K562 (cell line): ENCODE measurements at regions not wholly inside any gene's neighbourhood (a gene's known extent, or its start where the extent isn't known, plus 50 kb on each side); places are given as distances from the start of the nearest gene placed in this dataset.

Experiments used
- ATAC-seq: fragments of 200-7000 bp; cut with Tn5 transposase; 3 replicates; pipeline ENCODE4 v1.9.1; 2020; ENCODE audit warnings: moderate library complexity
- BruUV-seq: library from RNA; stranded (reverse); fragments of 400-500 nt; replicated peaks from 2 replicates; lab custom pipeline; 2021; lab: Mats Ljungman, UMichigan
- CTCF ChIA-PET: fragments of 300-600 bp; formaldehyde crosslinking; extraction: SDS; loops from one replicate; lab custom pipeline; 2021; ENCODE audit warnings: low intra/inter-chr PET ratio; lab: Yijun Ruan, JAX
- POLR2A ChIA-PET: fragments of 300-600, 350-650 bp; sonication (Branson Sonifier 250); formaldehyde crosslinking; extraction: SDS; loops from one replicate; lab custom pipeline; 2021; ENCODE audit warnings: antibody characterized with exemption, inconsistent platforms; lab: Yijun Ruan, JAX
- DNase-seq, 4 experiments: peaks; one replicate each; pipeline versions ENCODE4 v3.0.0 to v3.0.0-alpha.2; 2011 to 2018; ENCODE audit warnings: low spot score in 3 of 4, mixed read lengths in 3 of 4; ENCODE audit errors: extremely low read depth in 1 of 4
- FAIRE-seq: peaks from 2 replicates; lab custom pipeline; 2011; peaks lifted over from hg19 to GRCh38; lab: Jason Lieb, UNC
- H2AFZ ChIP-seq: 2 replicates; pipeline ENCODE4 v1.6.0; 2011; ENCODE audit warnings: low read depth, low read length, control low read depth, inconsistent platforms
- H3K27ac ChIP-seq: fragments of 200-600 bp; 3 replicates; pipeline ENCODE4 v1.8.0; 2011; ENCODE audit warnings: low read depth, mild to moderate bottlenecking, control low read depth, inconsistent platforms, low read length, moderate library complexity, mixed read lengths; ENCODE audit errors: extremely low read depth
- H3K27me3 ChIP-seq, 2 experiments: fragments of 300-600 bp in 1 of 2; 2 replicates in 1 of 2; 3 replicates in 1 of 2; pipeline versions ENCODE4 v1.6.0 to v1.8.0; 2011; ENCODE audit warnings: inconsistent platforms in 2 of 2, low read length in 2 of 2, mild to moderate bottlenecking in 1 of 2, mixed read lengths in 1 of 2, moderate library complexity in 1 of 2; ENCODE audit not compliant: control insufficient read depth in 2 of 2, insufficient read depth in 2 of 2
- H3K36me3 ChIP-seq: fragments of 300-600 bp; 3 replicates; pipeline ENCODE4 v1.8.0; 2011; ENCODE audit warnings: mild to moderate bottlenecking, low read length, inconsistent platforms; ENCODE audit not compliant: control insufficient read depth, insufficient read depth
- H3K4me1 ChIP-seq, 2 experiments: fragments of 200-600 bp in 1 of 2; replicated peaks in 1 of 2; 2 replicates in 1 of 2; 3 replicates in 1 of 2; pipeline versions ENCODE4 v1.5.1 to v1.8.0; 2011; ENCODE audit warnings: inconsistent platforms in 2 of 2, low read length in 2 of 2, mild to moderate bottlenecking in 1 of 2, mixed read lengths in 1 of 2, moderate library complexity in 1 of 2; ENCODE audit not compliant: control insufficient read depth in 2 of 2, insufficient read depth in 2 of 2
- H3K4me2 ChIP-seq: 2 replicates; pipeline ENCODE4 v1.6.1; 2011; ENCODE audit warnings: low read length, control low read depth, inconsistent platforms, mixed read lengths; ENCODE audit not compliant: insufficient read depth
- H3K4me3 ChIP-seq: fragments of 200-600 bp; sonication (generic), shearing (Covaris generic); 2 replicates; pipeline ENCODE4 v1.5.1; 2016; ENCODE audit warnings: control low read depth, inconsistent platforms
- H3K79me2 ChIP-seq: fragments of 200-600 bp; 3 replicates; pipeline ENCODE4 v1.8.0; 2011; ENCODE audit warnings: low read length, inconsistent platforms; ENCODE audit not compliant: control insufficient read depth, insufficient read depth
- H3K9ac ChIP-seq, 2 experiments: 2 replicates each; pipeline versions ENCODE4 v1.6.0 to v1.6.1; 2011; ENCODE audit warnings: low read depth in 2 of 2, low read length in 2 of 2, control low read depth in 1 of 2, inconsistent platforms in 1 of 2, mild to moderate bottlenecking in 1 of 2, mixed read lengths in 1 of 2; ENCODE audit not compliant: insufficient read depth in 1 of 2
- H3K9me1 ChIP-seq: one replicate; pipeline ENCODE4 v1.6.0; 2011; ENCODE audit warnings: inconsistent platforms, mild to moderate bottlenecking, low read length, moderate library complexity; ENCODE audit not compliant: control insufficient read depth, insufficient read depth
- H3K9me3 ChIP-seq: replicated peaks from 2 replicates; pipeline ENCODE4 v1.5.1; 2011; ENCODE audit warnings: low read depth, low read length, inconsistent platforms; ENCODE audit not compliant: control insufficient read depth, insufficient read depth
- H4K20me1 ChIP-seq: replicated peaks from 2 replicates; pipeline ENCODE4 v1.6.1; 2011; ENCODE audit warnings: low read length, inconsistent platforms, mixed read lengths; ENCODE audit not compliant: control insufficient read depth, insufficient read depth
- ARHGAP35 ChIP-seq: fragments of 450-650 bp; IDR thresholded peaks from 2 replicates; pipeline ENCODE4 v1.6.1; 2018; ENCODE audit not compliant: partially characterized antibody
- FOXM1 ChIP-seq, 2 experiments: fragments of 450-650 bp in 1 of 2; sonication (generic) in 1 of 2; formaldehyde crosslinking in 1 of 2; IDR thresholded peaks; 2 replicates each; pipeline versions ENCODE4 v1.6.1 to v1.9.0; 2017 to 2022; ENCODE audit warnings: low read depth in 2 of 2, mild to moderate bottlenecking in 2 of 2, missing genetic modification reagents in 1 of 2, moderate library complexity in 1 of 2
- GTF2F1 ChIP-seq: IDR thresholded peaks from 2 replicates; pipeline ENCODE4 v1.6.1; 2011; ENCODE audit warnings: low read depth, low read length, improper control_type of control experiment
- RBM15 ChIP-seq: fragments of 200-400 bp; formaldehyde crosslinking; IDR thresholded peaks from 2 replicates; pipeline ENCODE4 v1.6.1; 2018; ENCODE audit warnings: mild to moderate bottlenecking, low read length, moderate library complexity; ENCODE audit not compliant: insufficient read depth
- SRSF7 ChIP-seq: fragments of 200-400 bp; formaldehyde crosslinking; optimal IDR thresholded peaks from 2 replicates; pipeline ENCODE3; 2017; ENCODE audit warnings: mild to moderate bottlenecking, low read depth, low read length
- WGBS: fragments of 100-300 bp; shearing (Covaris generic); methylation state at CpG from one replicate; pipeline ENCODE4 v1.1.6; 2016; ENCODE audit warnings: low coverage, mixed read lengths; ENCODE audit not compliant: insufficient coverage; ENCODE audit errors: missing lambda C conversion rate; 5-methylcytosine and 5-hydroxymethylcytosine counted together
- in situ Hi-C: fragments of 300-500 bp; cut with MboI; formaldehyde crosslinking; loops from 4 replicates; pipeline ENCODE4 v1.15.0; 2018; ENCODE audit warnings: inconsistent platforms, mixed read lengths
- intact Hi-C: fragments of 100-400 bp; cut with micrococcal nuclease; formaldehyde crosslinking; loops from 2 replicates; pipeline ENCODE4 v1.14.2; 2022
- TF ChIP-seq, protein P1 (sequence below): fragments of 450-650 bp; IDR thresholded peaks from 2 replicates; pipeline ENCODE4 v1.6.1; 2016; ENCODE audit warnings: low read depth
- TF ChIP-seq, protein P2 (sequence below): sonication (generic); formaldehyde crosslinking; IDR thresholded peaks from 2 replicates; pipeline ENCODE4 v1.8.1; 2023; ENCODE audit warnings: mild to moderate bottlenecking, missing genetic modification reagents
- TF ChIP-seq, protein P3 (sequence below): fragments of 450-650 bp; IDR thresholded peaks from 2 replicates; pipeline ENCODE4 v1.6.1; 2017; ENCODE audit warnings: antibody characterized with exemption

DNA sequence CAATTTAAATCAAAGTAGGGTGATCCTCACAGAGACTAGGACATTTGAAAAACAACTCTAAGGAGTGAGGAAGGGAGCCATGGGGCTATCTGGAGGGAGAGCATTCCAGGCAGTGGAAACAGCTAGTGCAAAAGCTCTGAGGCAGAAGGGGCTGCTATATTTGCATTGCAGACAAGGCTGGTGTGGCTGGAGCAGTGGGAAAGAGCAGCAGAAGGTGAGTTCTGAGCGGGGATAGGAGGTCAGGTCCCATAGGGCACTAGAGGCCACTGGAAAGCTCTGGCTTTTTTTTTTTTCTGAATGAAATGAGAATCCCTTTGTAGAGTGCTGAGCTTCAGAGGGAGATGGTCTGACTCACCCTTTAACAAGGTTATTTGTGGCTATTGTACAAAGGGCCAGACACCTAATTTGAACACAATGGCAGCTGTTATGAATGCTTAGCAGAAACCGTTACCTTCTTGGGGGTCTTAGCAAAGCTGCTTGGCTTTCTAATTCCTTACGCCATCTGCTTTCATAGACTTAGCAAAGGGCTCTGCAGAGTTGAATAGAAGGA is 291.6 kb downstream of the BUD13 start:
- TF ChIP-seq ARHGAP35 (no peak), SRSF7 (no peak), FOXM1 (IDR thresholded peaks at IDR 0.05; ENCODE audit: low read depth) (no peak), FOXM1 (CRISPR knock-in tag; IDR thresholded peaks at IDR 0.05; ENCODE audit: low read depth) (no peak), GTF2F1 (no peak), RBM15 (no peak)
- TF ChIP-seq, protein P1, sequence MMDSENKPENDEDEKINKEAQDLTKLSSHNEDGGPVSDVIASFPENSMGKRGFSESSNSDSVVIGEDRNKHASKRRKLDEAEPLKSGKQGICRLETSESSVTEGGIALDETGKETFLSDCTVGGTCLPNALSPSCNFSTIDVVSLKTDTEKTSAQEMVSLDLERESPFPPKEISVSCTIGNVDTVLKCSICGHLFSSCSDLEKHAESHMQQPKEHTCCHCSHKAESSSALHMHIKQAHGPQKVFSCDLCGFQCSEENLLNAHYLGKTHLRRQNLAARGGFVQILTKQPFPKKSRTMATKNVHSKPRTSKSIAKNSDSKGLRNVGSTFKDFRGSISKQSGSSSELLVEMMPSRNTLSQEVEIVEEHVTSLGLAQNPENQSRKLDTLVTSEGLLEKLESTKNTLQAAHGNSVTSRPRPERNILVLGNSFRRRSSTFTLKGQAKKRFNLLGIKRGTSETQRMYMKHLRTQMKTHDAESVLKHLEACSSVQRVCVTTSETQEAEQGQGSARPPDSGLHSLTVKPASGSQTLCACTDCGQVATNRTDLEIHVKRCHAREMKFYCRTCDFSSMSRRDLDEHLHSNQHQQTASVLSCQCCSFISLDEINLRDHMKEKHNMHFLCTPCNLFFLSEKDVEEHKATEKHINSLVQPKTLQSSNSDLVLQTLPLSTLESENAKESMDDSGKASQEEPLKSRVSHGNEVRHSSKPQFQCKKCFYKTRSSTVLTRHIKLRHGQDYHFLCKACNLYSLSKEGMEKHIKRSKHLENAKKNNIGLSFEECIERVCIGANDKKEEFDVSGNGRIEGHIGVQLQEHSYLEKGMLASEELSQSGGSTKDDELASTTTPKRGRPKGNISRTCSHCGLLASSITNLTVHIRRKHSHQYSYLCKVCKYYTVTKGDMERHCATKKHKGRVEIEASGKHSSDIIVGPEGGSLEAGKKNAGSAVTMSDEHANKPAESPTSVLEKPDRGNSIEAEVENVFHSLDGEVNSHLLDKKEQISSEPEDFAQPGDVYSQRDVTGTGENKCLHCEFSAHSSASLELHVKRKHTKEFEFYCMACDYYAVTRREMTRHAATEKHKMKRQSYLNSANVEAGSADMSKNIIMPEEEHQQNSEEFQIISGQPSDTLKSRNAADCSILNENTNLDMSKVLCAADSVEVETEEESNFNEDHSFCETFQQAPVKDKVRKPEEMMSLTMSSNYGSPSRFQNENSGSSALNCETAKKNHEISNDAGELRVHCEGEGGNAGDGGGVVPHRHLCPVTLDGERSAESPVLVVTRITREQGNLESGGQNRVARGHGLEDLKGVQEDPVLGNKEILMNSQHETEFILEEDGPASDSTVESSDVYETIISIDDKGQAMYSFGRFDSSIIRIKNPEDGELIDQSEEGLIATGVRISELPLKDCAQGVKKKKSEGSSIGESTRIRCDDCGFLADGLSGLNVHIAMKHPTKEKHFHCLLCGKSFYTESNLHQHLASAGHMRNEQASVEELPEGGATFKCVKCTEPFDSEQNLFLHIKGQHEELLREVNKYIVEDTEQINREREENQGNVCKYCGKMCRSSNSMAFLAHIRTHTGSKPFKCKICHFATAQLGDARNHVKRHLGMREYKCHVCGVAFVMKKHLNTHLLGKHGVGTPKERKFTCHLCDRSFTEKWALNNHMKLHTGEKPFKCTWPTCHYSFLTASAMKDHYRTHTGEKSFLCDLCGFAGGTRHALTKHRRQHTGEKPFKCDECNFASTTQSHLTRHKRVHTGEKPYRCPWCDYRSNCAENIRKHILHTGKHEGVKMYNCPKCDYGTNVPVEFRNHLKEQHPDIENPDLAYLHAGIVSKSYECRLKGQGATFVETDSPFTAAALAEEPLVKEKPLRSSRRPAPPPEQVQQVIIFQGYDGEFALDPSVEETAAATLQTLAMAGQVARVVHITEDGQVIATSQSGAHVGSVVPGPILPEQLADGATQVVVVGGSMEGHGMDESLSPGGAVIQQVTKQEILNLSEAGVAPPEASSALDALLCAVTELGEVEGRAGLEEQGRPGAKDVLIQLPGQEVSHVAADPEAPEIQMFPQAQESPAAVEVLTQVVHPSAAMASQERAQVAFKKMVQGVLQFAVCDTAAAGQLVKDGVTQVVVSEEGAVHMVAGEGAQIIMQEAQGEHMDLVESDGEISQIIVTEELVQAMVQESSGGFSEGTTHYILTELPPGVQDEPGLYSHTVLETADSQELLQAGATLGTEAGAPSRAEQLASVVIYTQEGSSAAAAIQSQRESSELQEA = no peak
- TF ChIP-seq, protein P2, sequence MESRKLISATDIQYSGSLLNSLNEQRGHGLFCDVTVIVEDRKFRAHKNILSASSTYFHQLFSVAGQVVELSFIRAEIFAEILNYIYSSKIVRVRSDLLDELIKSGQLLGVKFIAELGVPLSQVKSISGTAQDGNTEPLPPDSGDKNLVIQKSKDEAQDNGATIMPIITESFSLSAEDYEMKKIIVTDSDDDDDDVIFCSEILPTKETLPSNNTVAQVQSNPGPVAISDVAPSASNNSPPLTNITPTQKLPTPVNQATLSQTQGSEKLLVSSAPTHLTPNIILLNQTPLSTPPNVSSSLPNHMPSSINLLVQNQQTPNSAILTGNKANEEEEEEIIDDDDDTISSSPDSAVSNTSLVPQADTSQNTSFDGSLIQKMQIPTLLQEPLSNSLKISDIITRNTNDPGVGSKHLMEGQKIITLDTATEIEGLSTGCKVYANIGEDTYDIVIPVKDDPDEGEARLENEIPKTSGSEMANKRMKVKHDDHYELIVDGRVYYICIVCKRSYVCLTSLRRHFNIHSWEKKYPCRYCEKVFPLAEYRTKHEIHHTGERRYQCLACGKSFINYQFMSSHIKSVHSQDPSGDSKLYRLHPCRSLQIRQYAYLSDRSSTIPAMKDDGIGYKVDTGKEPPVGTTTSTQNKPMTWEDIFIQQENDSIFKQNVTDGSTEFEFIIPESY = no peak
- TF ChIP-seq, protein P3, sequence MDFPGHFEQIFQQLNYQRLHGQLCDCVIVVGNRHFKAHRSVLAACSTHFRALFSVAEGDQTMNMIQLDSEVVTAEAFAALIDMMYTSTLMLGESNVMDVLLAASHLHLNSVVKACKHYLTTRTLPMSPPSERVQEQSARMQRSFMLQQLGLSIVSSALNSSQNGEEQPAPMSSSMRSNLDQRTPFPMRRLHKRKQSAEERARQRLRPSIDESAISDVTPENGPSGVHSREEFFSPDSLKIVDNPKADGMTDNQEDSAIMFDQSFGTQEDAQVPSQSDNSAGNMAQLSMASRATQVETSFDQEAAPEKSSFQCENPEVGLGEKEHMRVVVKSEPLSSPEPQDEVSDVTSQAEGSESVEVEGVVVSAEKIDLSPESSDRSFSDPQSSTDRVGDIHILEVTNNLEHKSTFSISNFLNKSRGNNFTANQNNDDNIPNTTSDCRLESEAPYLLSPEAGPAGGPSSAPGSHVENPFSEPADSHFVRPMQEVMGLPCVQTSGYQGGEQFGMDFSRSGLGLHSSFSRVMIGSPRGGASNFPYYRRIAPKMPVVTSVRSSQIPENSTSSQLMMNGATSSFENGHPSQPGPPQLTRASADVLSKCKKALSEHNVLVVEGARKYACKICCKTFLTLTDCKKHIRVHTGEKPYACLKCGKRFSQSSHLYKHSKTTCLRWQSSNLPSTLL = no peak
- Histone ChIP-seq H3K9me1 (no peaks in the 10 kb centered on the region), H3K4me2 (no peak overlapping the region), H3K9ac (no peak overlapping the region), H3K9me3 (no peaks in the 10 kb centered on the region), H3K27ac (no peak overlapping the region), H3K79me2 (no peaks in the 10 kb centered on the region), H2AFZ (no peak overlapping the region), H3K4me1 (no peaks in the 10 kb centered on the region), H4K20me1 (peaks cover 5% of the 10 kb centered on the region; the same call in 1 of the 2 replicates), H3K4me3 (no peak overlapping the region), H3K36me3 (no peaks in the 10 kb centered on the region), H3K27me3 (no peaks in the 10 kb centered on the region; a peak in 1 of 5 replicates)
- FAIRE-seq (no peak), ATAC-seq (no peak), DNase-seq (no peak)
- CTCF ChIA-PET = no interaction called here
- 4% methylated on average over 3 of the region's 3 CpGs for WGBS
- in situ Hi-C loops = no loop called here
- BruUV-seq = no TSS peak
- POLR2A ChIA-PET = no interaction called here
- intact Hi-C loops = no loop called here
